Fibroblast of pulmonary artery (primary cell): ENCODE measurements at regions not wholly inside any gene's neighbourhood (a gene's known extent, or its start where the extent isn't known, plus 50 kb on each side); places are given as distances from the start of the nearest gene placed in this dataset.
"Not testable (repeated sequence)": the region's sequence is repeated elsewhere in the genome, so short reads cannot be mapped to it uniquely, and the experiment has no call there.

ENCODE experiments used
- DNase-seq: peaks from one replicate; pipeline ENCODE4 v3.0.0-alpha.2; 2010; ENCODE audit warnings: low read depth
- H3K4me3 ChIP-seq: replicated peaks from 2 replicates; pipeline ENCODE4 v1.5.1; 2011; ENCODE audit warnings: low read depth, mild to moderate bottlenecking, control low read depth, low read length, moderate library complexity
- TF ChIP-seq, protein P1 (sequence below): IDR thresholded peaks from 2 replicates; pipeline ENCODE4 v1.5.1; 2011; ENCODE audit warnings: mild to moderate bottlenecking, control low read depth, low read length, inconsistent platforms; ENCODE audit errors: missing control alignments

DNA sequence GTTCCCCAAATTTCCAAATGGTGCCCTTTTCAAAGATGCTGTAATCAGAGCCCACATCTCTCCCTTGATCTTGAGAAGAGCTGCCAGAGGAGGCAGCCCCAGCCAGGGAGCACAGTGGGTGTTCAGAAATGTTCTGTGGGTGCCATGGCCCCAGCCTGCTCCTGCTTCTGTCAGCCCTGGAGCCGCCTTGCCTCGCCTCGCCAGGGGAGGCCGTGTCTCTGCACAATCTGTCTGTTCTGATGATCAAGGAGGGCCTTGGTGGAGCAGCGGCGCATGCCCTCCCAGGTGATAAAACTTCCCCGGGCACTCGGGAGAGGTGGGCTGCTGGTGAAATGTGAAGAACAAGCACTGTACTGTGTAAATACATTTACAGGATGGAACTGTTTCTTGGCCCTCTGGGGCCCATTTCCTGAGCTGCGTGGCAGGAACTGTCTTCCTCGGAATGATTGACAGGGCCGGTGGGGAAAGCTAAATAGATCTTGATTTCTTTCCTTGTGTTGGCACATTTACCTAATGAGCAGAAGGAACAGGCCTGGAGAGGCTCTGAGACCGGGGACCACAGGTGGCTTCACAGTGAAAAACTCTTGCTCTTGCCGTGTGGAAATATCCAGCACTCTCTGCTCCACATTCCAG lies 207.8 kb upstream of the PODXL start:
- TF ChIP-seq, protein P1, sequence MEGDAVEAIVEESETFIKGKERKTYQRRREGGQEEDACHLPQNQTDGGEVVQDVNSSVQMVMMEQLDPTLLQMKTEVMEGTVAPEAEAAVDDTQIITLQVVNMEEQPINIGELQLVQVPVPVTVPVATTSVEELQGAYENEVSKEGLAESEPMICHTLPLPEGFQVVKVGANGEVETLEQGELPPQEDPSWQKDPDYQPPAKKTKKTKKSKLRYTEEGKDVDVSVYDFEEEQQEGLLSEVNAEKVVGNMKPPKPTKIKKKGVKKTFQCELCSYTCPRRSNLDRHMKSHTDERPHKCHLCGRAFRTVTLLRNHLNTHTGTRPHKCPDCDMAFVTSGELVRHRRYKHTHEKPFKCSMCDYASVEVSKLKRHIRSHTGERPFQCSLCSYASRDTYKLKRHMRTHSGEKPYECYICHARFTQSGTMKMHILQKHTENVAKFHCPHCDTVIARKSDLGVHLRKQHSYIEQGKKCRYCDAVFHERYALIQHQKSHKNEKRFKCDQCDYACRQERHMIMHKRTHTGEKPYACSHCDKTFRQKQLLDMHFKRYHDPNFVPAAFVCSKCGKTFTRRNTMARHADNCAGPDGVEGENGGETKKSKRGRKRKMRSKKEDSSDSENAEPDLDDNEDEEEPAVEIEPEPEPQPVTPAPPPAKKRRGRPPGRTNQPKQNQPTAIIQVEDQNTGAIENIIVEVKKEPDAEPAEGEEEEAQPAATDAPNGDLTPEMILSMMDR, result no peak
- H3K4me3 ChIP-seq, result no peak overlapping the region
- no peak for DNase-seq

DNA sequence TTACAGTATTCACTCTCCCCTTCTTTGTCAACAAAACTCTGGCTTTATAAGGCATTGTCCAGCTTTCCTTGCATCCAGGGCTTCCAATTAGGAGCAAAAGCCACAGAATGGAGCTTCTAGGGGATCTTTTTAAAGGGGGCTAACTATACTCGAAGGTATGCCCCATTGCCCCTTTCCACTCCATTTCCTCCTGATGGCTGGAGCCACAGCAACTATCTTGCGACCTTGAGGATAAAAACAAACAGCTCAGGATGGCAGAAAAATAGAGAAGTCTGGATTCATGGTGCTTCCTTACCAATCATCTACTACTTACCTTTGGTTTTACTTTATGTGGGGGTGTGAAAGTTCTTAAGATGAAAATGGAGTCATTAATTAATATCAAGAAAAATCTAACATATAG lies 206.3 kb upstream of the PODXL start:
- TF ChIP-seq, protein P1, result no peak
- no peak for DNase-seq

DNA sequence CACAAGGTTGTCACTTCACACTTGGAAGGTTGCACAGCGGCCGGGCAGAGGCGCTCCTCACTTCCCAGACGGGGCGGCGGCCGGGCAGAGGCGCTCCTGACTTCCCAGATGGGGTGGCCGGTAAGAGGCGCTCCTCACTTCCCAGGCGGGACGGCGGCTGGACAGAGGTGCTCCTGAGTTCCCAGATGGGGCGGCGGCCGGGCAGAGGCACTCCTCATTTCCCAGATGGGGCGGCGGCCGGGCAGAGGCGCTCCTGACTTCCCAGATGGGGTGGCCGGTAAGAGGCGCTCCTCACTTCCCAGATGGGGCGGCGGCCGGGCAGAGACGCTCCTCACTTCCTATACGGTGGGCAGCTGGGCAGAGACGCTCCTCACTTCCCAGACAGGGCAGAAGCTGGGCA lies 199.4 kb upstream of the PODXL start:
- not testable (repeated sequence) for H3K4me3 ChIP-seq, DNase-seq

More for the DNA sequence above, 206.3 kb upstream of the PODXL start:
- no peak overlapping the region for H3K4me3 ChIP-seq

DNA sequence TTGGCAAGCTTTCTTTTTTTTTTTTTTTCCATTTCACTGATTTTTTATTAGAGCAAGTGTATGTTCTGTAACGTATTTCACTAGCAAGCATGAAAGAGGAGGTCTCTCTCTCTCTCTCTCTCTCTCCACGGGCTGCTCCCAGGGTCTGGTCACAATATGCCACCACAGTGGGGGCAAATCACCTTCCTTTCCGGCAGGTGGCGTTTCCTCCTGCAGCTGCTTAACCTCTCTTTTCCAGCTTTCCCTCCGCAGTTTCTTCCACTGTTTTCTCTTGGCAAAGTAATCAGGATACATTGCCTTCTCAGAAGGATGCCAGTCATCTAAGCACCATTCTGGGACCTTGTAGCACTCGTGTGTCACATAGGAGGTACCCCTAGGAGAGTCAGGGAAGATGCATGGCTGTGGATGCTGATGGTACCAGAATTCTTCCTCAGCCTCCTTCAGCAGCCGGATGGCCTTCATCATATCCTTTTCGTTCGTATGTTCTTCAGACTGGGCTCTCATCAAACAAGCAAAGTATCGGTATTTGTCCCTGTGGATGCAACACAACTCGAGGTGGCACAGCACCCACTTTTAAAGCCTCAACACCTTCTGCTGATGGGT lies 197.3 kb upstream of the PODXL start:
- TF ChIP-seq, protein P1, result peak; percentile 34
- H3K4me3 ChIP-seq, result no peak overlapping the region
- DNase-seq, result peak; percentile 2

DNA sequence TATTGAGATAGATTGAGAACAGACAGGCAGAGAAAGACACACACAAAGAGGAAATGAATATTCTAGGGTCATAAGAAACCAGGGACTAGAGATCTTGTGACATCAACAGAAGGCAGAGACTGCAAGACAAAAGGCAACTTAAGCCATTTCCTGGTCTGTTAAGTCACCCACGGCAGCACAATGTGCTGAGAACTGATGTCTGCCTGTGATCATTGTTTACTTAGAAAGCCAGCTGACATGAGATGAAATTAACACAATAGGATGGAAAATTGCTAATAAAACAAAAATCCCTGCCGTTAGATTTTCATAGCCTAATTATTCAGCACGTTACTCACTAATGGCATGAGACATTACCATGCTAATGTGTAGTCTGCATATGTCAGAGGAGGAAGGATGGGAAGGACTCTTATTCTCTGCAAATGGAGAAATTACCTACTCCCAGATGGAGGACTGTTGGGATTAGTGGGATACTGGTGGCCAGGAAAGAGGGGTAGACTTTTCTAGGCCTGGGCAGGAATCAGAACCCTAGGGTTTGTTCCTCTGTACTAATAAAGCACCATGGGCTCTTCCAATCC lies 191.3 kb upstream of the PODXL start:
- TF ChIP-seq, protein P1, result no peak

DNA sequence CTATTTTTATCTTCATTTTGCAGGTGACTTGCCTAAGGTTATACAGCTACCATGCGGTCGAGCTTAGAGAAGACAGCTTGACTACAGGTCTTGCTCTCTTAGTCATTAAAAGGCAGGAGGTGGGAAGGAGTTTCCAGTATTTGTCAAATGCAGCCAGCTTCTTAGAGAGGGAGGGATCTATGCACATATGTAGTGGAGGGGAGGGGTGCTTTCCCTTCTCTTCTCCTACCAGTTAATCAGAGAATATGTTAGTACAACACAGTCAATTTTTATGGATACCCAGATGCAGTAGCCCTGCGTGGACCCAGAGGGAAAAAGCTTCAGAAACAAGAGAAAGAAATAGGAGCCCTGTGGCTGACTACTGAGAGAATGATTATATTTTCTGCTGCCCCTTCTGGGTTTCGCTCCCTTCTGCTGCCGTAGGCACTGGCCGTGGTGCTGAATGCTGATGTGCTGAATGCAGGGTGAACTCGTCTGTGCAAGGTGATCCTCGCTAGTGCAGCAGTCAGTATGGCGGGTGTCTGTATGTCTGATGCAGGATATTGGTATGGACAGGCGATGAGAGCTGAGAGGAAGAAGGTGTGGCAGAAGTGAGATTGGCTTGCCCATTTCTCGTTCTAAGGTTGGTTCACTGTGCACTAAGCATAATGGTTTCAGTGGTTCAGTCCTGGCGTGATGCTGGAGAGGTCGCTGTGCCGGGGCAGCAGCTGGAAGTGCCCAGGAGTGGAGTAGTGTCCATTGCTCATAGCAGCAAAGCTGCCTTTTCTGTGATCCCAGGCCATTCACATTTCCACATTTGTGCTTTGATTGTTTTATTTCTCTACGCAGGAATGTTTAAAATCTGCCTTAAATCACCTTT lies 189.2 kb upstream of the PODXL start:
- H3K4me3 ChIP-seq, result no peak overlapping the region
- TF ChIP-seq, protein P1, result no peak
- DNase-seq, result peak; percentile 59

More for the DNA sequence above, 191.3 kb upstream of the PODXL start:
- no peak for DNase-seq
- no peak overlapping the region for H3K4me3 ChIP-seq

DNA sequence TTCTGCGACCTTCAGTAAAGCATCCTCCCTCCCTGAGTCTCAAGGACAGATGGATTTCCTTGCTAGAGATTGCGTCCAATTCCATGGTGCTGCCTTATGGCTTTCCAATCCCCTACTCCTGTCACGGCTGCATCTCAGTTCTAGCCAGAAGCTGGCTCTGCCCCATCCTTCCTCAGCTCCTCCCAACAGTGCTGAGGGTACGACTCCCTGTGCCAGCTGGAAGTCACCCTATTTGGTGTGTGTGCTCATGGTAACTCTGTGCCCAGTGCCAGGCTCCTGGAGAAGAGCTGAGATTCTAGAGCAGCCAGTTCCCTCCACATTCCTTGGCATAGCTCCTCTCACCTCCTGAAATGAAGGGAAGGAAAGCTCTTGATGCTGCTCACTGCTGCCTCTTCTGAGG lies 185.0 kb upstream of the PODXL start:
- no peak overlapping the region for H3K4me3 ChIP-seq
- TF ChIP-seq, protein P1, result no peak
- DNase-seq, result no peak
